HG03280 (cell line): ENCODE measurements at regions not wholly inside any gene's neighbourhood (a gene's known extent, or its start where the extent isn't known, plus 50 kb on each side); places are given as distances from the start of the nearest gene placed in this dataset.
"Not testable (repeated sequence)": the region's sequence is repeated elsewhere in the genome, so short reads cannot be mapped to it uniquely, and the experiment has no call there.

Source experiments
- ATAC-seq: cut with Tn5 transposase; IDR thresholded peaks from one replicate; pipeline ENCODE4 v1.9.1; 2021; ENCODE audit warnings: mild to moderate bottlenecking, moderate library complexity; ENCODE audit not compliant: unreplicated experiment

DNA sequence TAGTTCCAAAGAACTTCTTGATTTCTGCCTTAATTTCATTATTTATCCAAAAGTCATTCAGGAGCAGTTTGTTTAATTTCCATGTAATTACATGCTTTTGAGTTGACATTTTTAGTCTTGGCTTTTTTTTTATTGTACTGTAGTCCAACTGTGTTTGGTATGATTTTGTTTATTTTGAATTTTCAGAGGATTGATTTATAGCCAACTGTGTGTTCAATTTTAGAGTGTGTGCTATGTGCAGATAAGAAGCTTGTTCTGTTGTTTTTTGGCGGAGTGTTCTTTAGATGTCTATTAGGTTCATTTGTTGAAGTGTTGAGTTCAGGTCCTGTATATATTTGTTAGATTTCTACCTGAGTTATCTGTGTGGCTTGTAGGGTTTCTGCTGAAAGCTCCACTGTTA is 533.6 kb downstream of the TRAM1L1 start:
- ATAC-seq, result no peak

DNA sequence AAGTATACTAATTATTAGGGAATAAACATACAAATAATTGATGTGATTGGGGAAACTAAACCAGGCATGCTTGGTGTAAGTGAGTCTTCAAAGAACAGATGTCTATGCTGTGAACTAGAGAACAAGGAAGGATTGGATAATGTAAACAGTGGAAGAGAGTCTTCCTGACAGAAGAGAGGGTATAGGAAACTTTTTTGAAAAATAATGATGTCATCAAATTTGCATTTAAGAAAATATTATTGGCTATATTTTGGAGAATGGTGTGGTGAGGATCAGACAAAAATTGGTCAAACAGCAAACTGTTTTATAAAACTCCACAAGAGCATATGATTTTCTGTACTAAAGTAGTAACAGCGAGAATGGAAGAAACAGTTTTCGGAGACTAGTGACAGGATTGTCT is 537.7 kb downstream of the TRAM1L1 start:
- no peak for ATAC-seq

DNA sequence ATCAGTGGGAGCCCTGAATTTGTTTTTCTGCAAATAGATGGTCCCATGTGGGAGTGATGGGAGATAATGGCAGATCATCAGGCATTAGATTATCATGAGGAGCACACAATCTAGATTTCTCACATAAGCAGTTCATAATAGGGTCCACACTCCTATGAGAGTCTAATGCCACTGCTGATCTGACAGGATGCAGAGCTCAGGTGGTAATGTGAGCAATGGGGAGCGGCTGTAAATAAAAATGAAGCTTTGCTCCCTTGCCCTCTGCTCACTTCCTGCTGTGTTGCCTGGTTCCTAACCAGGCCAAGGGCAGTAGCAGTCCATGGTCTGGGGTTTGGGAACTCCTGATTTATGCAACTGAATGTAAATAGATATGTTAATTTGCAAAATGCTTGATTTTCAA is 538.6 kb downstream of the TRAM1L1 start:
- no peak for ATAC-seq

DNA sequence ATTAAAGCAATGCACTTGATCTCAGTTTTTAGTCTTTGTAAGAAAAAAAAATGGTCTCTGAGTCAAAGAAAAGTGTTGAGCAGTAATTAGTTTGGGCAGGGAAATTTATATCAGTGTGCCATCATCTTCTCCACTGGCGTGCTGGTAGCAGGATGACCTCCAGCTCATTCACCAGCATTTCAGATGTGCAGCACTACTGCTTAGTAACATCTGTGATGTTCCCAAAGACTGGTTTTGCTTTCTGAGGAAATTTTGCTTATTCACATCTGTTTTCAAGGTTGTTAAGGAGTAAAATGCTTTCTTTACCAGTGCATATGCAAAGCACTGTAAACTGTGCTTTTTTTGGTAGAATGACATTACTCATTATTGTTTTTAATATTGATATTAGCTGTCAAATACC is 540.4 kb downstream of the TRAM1L1 start:
- no peak for ATAC-seq

DNA sequence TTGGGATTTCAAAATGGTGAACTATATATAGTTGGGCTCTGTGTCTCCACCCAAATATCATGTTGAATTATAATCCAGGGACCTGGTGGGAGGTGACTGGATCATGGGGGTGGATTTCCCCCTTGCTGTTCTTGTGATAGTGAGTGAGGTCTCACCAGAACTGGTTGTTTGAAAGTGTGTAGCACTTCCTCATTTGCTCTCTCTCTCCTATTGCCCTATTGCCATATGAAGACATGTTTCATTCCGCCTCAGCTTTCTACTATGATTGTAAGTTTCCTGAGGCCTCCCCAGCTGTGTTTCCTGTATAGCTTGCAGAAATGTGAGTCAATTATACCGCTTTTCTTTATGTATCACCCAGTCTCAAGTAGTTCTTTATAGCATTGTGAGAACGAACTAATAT is 545.6 kb downstream of the TRAM1L1 start:
- no peak for ATAC-seq

DNA sequence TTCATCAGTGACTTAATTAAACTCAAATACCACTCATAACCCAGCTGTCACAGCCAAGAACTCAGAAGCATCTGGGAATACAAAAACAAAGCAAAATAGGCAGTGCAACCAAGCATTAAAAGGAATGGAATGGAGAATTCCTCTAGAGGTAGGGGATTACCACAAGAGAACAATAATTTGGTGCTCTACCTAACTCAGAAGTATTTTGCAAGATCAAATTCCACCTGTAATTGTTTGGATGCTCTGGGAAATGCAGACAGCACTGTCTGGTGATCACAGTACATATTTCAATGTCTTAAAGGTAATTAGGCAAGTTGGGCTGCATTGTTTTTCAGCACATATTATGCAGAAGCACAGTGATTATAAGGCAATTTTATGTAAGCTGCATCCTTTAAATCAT is 547.5 kb downstream of the TRAM1L1 start:
- ATAC-seq, result no peak

DNA sequence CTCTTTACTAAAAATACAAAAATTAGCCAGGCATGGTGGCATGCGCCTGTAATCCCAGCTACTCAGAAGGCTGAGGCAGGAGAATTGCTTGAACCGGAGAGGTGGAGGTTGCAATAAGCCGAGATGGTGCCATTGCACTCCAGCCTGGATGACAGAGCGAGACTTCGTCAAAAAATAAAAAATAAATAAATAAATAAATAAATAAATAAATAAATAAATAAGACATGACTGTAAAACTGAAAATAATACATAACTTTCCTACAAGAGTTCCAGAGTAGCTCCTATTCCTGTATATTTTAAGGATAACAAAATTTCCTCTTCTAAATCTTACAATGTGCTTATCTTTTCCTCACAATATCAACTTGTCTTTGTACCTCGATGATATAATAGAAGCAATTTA is 549.4 kb downstream of the TRAM1L1 start:
- not testable (repeated sequence) for ATAC-seq

DNA sequence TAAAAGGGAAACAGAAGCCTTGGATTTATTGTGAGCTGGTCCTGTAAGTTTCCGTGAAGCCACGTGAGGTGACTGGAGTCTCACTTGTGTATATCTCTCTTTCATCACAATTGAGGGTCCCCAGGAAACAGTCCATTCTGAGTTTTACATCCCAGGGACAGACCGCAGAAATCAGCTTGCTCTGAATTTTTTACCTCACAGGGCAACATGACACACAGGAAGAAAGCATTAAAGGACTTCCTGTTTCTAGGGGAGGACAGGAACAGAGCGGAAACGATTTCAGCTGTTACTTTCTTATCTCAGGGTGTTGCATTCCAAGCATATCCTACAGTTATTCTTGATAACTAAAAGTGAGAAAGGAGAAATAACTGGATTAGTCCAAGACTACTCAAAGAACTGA is 553.5 kb downstream of the TRAM1L1 start:
- no peak for ATAC-seq

DNA sequence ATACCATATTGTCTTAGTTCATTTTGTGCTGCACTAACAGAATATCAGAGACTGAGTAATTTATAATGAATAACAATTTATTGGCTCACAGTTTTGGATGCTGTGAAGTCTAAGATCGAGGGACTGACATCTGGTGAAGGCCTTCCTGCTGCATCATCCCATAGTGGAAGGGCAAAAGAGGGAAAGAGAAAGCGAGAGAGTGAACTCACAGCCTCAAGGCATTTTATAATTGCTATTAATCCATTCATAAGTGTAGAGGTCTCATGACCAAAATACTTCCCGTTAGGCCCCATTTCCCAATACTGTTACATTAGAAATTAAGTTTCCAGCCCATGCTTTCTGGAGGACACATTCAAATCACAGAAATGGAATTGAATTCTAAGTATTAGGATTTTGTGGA is 554.4 kb downstream of the TRAM1L1 start:
- no peak for ATAC-seq

DNA sequence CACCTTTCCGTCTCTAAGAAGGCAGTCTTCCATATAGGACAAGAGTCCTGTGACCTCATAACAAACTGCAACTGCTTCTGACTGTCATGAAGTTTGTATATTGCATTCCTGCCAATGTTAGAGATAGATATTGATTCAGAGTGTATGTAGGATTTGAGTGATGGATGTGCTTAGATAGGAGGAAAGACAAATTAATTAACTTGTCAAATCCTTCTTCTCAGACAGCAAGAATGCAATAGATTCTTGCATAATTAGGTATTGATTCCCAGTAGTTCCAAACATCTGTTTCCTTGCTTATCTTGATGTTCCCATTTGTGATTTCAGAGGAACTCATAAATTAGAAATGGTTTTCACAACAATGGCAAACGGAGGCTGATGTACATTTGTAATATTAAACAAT is 555.3 kb downstream of the TRAM1L1 start:
- no peak for ATAC-seq

DNA sequence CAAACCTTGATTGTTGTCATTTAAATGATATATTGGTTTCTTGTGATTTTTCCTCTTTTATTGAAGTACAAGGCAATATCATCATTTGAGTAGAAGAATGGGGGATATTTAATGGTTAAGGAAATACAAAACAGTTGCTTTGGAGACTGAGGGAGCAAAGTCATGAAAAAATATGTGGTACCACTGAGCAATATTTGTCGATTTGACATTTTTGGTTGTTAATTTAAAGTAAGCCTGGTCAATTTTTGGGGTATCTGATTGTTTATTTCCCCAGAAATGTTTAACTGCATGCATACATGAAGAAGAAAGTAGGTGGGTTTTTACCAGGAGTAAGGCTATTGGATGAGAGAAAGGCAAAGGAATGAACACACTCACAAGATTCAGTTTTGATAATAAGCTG is 556.2 kb downstream of the TRAM1L1 start:
- ATAC-seq, result no peak

DNA sequence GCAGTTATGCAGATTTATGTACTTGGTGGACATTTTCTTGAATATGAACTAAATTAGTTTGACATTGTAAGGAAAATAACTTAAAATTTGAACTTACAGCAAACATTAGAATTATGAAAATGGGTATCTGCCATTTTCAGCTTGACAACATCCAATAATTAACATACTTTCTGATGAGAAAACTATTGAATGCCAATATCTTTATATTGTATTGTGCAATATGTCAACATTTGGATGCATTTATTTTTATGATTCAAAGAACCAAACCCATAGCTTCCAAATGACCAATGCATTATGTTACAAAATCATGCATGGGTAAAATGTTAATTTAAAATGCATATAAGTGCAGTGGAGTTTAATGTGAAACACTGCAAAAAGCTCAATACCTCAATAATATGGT is 562.5 kb downstream of the TRAM1L1 start:
- ATAC-seq, result no peak

DNA sequence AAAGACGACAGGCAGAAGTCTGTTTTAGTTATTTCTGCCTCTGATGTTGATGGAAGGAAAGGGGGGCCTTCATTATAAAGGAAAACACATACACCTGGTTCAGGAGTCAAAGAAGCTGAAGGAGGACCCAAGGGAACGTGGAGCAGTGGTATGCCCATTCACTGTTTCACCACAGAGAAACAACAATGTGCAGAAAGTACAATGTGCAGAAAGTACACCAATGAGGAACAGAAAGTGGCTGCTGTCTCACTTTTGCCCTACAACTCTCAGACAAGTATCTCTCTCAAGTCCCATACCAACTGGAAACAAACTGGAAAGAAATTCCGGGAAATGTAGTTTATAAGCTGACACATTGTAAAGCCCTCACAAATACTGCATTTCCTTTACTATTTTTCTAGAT is 564.5 kb downstream of the TRAM1L1 start:
- ATAC-seq, result no peak

DNA sequence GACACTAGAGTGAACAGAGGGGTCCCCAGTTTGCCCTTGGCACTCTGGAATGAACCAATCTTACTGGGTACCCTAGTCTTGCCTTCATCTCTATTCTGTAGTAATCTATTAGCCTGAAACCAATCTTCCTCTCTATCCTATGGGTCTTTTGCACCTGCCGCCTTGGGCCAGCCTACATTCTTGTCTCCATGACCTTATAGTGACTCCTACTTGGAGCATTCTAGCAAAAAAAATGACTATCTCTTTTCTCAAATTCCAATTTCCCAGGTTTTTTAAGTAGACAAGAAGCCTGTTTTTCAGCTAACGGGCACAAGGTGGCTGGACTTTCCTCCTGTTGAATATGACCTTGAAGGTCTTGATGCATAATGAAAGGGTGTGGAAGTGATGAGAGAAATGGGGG is 568.7 kb downstream of the TRAM1L1 start:
- ATAC-seq, result no peak

DNA sequence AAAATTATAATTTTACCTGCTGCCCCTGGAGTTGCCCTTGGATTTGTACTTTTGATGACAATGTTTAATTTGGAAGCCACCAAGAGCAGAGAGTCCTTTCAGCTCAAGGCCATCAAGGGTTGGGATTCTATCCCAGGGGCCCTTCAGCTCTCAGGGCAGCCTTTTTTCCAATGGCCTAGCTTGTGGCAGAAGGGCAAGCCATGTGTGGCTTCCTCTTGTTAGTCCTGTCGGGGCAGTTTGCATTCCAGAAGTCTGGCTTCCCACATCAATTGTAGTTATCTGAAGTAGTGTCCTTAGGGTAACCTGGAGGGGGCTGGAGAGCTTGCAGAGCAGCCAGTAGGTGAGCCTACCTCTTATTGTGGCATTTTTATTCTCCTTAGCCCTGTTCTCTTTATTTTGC is 569.4 kb downstream of the TRAM1L1 start:
- no peak for ATAC-seq

DNA sequence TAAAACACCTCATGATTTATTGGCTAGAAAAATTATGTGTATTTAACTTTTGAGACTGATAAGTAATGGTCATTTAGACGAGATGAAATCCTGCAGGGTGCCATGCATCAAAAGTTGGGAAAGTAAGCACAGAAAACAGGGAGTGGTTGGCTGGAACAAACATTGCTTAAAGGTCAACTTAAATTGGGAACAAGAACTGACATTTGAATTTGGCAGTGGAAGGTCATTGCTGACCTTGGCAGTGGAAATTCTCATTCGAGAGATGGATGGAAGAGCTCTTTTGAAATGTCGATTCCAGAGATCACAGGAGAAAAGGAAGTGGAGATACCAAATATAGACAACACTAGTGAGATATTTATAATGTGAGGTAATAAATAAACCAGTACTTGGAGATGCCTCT is 572.8 kb downstream of the TRAM1L1 start:
- no peak for ATAC-seq

DNA sequence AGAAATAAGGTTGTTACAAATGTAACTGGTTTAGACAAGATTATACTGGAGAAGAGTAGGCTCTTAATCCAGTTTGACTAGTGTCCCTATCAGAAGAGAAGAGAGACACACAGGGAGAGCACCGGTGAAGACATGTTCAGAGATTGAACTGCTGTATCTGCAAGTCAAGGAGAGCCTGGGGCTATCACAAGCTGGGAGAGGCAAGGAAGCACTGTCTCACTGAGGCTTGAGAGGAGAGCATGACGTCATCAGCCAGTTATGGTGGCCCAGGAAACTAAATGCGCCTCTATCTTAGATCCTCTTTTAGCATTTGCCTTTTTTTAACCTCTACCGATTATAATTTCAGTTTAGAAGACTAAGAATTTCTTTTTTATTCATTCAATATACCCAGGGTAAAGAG is 583.4 kb downstream of the TRAM1L1 start:
- ATAC-seq, result no peak

DNA sequence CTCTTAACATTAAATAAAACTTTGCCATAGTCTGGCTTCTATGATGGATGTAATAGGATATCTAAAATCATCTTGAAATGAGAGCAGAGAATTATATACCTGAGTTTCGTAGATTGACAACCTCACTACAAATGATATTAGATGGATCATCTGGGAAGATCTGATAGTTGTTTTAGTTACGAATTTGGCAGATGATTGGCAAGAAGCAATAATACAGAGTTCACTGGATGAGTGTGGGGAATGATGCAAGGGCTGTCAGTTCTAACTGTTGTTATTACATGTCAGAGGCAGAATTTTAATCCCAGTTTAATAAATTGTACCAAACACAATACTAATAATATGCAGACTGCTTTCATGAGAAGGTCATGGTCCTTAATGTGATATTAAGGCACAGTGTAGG is 585.2 kb downstream of the TRAM1L1 start:
- no peak for ATAC-seq

DNA sequence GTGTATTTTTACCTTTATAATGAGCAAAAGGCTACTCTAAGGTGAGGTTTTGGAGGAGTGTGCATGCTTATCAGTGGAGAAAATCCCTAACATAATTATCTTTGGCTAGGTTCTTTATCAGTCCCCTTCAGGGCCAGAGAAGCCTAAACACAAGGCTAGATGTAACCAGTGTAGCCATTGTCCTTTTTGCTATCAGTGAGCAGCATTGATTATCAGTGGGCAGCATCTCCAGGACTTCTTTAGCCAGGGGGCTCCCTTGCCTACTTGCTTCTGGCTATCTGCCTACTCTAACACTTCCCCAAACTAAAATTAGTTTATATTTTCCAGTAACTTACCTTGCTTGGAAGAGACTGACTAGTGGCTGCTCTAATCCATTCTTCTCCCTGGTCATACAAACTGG is 595.6 kb downstream of the TRAM1L1 start:
- no peak for ATAC-seq

DNA sequence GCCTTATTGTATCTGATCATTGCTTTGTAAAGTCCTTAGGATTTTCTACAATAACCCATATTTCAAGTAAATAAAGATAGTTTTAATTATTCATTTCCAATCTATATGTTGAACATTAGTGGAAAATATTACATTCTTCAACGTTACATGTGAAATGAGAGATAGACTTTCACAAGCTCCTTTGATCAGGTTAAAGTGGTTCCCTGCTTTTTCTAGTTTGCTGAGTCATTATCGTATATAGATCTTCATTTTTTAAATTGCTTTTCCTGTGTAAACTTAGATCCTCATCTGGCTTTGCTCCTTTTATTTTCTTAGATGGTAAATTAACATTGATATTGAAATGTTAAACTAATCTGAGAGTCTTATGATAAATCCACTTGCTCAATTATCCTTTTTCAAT is 599.0 kb downstream of the TRAM1L1 start:
- no peak for ATAC-seq

DNA sequence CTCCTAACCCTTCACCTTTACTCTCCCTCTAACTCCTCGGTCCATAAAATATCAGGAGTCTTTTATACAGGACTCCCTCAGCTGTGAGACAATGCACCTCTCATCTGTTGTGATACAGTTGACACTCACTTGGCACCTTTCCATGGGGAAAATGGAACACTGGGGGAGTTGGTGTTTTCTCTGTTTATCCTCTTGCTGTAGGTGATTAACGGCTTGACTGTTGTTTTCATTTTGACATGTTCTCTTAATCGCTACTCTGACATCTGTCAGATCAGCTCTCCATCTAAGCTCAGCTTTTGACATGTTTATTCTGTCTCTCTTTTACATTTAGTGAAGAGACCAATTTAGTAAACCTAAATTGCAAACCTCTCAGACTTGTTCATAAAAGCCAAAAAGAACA is 604.8 kb downstream of the TRAM1L1 start:
- no peak for ATAC-seq

DNA sequence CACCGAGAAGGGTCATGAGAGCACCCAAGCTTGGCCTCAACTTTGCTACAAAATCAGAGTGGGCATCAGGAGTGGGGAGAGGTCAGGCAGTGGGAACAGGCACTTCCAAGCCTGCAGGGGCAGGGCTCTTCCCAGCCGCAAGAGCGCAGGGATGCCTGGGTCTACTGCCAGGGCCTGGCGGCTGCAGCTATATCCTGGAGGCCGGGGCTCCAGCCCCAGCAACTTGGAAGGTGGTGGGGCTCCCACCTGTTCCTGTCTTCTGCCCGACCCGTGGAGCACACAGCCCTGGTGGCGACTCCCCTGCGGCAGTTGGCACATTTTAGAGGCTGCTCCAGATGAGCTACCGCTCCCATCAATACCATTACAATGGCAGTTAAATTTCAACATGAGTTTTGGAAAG is 607.0 kb downstream of the TRAM1L1 start:
- no peak for ATAC-seq

DNA sequence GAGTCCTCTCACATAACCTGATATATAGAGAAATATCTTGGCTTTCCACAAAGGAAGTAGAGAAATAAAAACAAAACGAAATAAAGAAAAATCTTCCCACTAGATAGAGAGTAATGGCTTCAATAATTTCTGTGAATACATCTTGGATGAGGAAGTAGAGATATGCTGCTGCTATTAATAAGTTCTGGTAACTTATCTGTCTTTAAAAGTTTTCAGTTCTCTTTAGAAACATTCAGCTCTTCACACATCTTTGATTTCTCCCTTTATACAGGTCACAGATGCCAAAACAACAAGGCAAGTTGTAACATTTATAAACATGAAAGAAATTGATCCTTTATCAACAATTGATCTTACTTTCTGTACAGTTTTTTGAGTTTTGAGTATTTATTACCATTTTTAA is 615.8 kb downstream of the TRAM1L1 start:
- ATAC-seq, result peak; percentile 50

DNA sequence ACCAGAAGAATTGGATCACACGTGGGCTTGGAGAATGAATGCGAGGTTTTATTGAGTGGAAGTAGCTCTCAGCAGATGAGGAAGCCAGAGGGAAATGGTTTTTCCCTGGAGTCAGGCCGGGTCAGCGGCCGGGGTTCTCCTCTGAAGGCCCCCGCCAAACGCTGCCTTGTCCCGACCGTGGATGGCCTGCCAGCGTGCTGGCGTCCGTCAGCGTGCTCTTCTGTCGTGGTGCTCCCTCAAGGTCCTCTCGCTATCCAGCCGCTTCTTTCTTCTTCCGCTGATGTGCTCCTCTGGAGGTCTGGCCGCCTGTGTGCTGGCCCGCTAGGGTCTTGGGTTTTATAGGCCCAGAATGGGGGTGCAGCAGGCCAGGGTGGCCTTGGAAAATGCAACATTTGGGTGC is 632.2 kb downstream of the TRAM1L1 start:
- no peak for ATAC-seq
